Neuronal stem cell (in vitro differentiated cells): ENCODE measurements at regions not wholly inside any gene's neighbourhood (a gene's known extent, or its start where the extent isn't known, plus 50 kb on each side); places are given as distances from the start of the nearest gene placed in this dataset.

Source experiments
- DNase-seq: peaks from one replicate; pipeline ENCODE4 v3.0.0-alpha.2; 2013; ENCODE audit warnings: low spot score
- H2AFZ ChIP-seq: one replicate; pipeline ENCODE4 v1.6.1; 2013; ENCODE audit warnings: mild to moderate bottlenecking, low read length, inconsistent platforms
- H2AK5ac ChIP-seq: 2 replicates; pipeline ENCODE4 v1.6.1; 2013; ENCODE audit warnings: low read depth, mild to moderate bottlenecking, inconsistent platforms, low read length, moderate library complexity, mixed read lengths
- H2BK120ac ChIP-seq: 2 replicates; pipeline ENCODE4 v1.6.1; 2013; ENCODE audit warnings: low read depth, mild to moderate bottlenecking, inconsistent platforms, low read length, moderate library complexity, mixed read lengths
- H2BK12ac ChIP-seq: one replicate; pipeline ENCODE4 v1.6.1; 2013; ENCODE audit warnings: low read length, inconsistent platforms
- H2BK15ac ChIP-seq: 2 replicates; pipeline ENCODE4 v1.6.1; 2013; ENCODE audit warnings: mild to moderate bottlenecking, low read length, inconsistent platforms, mixed read lengths
- H2BK5ac ChIP-seq: one replicate; pipeline ENCODE4 v1.6.1; 2013; ENCODE audit warnings: inconsistent platforms, mild to moderate bottlenecking, low read length, moderate library complexity
- H3K14ac ChIP-seq: one replicate; pipeline ENCODE4 v1.6.1; 2013; ENCODE audit warnings: low read length, inconsistent platforms
- H3K18ac ChIP-seq: 2 replicates; pipeline ENCODE4 v1.6.1; 2013; ENCODE audit warnings: low read length, inconsistent platforms
- H3K23ac ChIP-seq: 2 replicates; pipeline ENCODE4 v1.6.1; 2013; ENCODE audit warnings: low read depth, mild to moderate bottlenecking, mixed read lengths, low read length, inconsistent platforms; ENCODE audit not compliant: poor library complexity
- H3K27ac ChIP-seq: replicated peaks from 3 replicates; pipeline ENCODE4 v1.5.1; 2013; ENCODE audit warnings: low read length, inconsistent platforms
- H3K27me3 ChIP-seq, 3 experiments: 2 replicates each; pipeline ENCODE4 v1.6.1; 2013; ENCODE audit warnings: low read length in 3 of 3, mild to moderate bottlenecking in 2 of 3, inconsistent platforms in 1 of 3, low read depth in 1 of 3, mixed read lengths in 1 of 3, moderate library complexity in 1 of 3; ENCODE audit not compliant: control insufficient read depth in 3 of 3, insufficient read depth in 3 of 3
- H3K36me3 ChIP-seq, 2 donors: replicated peaks in 1 of 2; 2 replicates each; pipeline ENCODE4 v1.6.1; 2013; ENCODE audit warnings: low read length in 2 of 2; ENCODE audit not compliant: control insufficient read depth in 2 of 2, insufficient read depth in 2 of 2
- H3K4ac ChIP-seq: 2 replicates; pipeline ENCODE4 v1.6.1; 2013; ENCODE audit warnings: inconsistent platforms, mild to moderate bottlenecking, low read length, moderate library complexity
- H3K4me1 ChIP-seq, 2 donors: 1 replicate in 1 of 2; 2 replicates in 1 of 2; pipeline ENCODE4 v1.6.1; 2013; ENCODE audit warnings: low read length in 2 of 2, low read depth in 1 of 2; ENCODE audit not compliant: control insufficient read depth in 2 of 2, insufficient read depth in 1 of 2
- H3K4me2 ChIP-seq: one replicate; pipeline ENCODE4 v1.6.1; 2013; ENCODE audit warnings: mild to moderate bottlenecking, low read length, inconsistent platforms; ENCODE audit not compliant: insufficient read depth, poor library complexity, severe bottlenecking
- H3K4me3 ChIP-seq, 2 donors: 2 replicates each; pipeline ENCODE4 v1.5.1; 2013; ENCODE audit warnings: low read length in 2 of 2, mild to moderate bottlenecking in 2 of 2, inconsistent platforms in 1 of 2, moderate library complexity in 1 of 2
- H3K79me1 ChIP-seq: one replicate; pipeline ENCODE4 v1.6.1; 2013; ENCODE audit warnings: low read depth, mild to moderate bottlenecking, inconsistent platforms, low read length, moderate library complexity
- H3K9ac ChIP-seq: one replicate; pipeline ENCODE4 v1.6.1; 2013; ENCODE audit warnings: mild to moderate bottlenecking, low read depth, low read length, inconsistent platforms; ENCODE audit not compliant: poor library complexity
- H3K9me3 ChIP-seq, 2 donors: replicated peaks in 1 of 2; 2 replicates each; pipeline versions ENCODE3 to v1.6.1; 2013; ENCODE audit warnings: low read length in 2 of 2, mild to moderate bottlenecking in 2 of 2, inconsistent platforms in 1 of 2, low read depth in 1 of 2, mixed read lengths in 1 of 2, moderate library complexity in 1 of 2; ENCODE audit not compliant: control insufficient read depth in 2 of 2, insufficient read depth in 1 of 2
- H4K8ac ChIP-seq: one replicate; pipeline ENCODE4 v1.6.1; 2013; ENCODE audit warnings: low read depth, mild to moderate bottlenecking, inconsistent platforms, low read length, moderate library complexity
- H4K91ac ChIP-seq: one replicate; pipeline ENCODE4 v1.6.1; 2013; ENCODE audit warnings: low read length, low read depth, mild to moderate bottlenecking, inconsistent platforms; ENCODE audit not compliant: poor library complexity
- WGBS, 2 donors: extraction: QIAGEN DNeasy Blood & Tissue Kit; methylation state at CpG; one replicate each; pipeline ENCODE4 v1.1.7; 2013; ENCODE audit warnings: missing lambda C conversion rate in 2 of 2, mixed read lengths in 1 of 2; ENCODE audit not compliant: insufficient read length in 2 of 2, insufficient replicate concordance in 1 of 2; ENCODE audit errors: extremely low coverage in 2 of 2; 5-methylcytosine and 5-hydroxymethylcytosine counted together

GRCh38 chr10:71152043-71152442 is 60.3 kb upstream of the UNC5B start:
- H3K4me2 ChIP-seq = no peak overlapping the region
- H3K9ac ChIP-seq = no peak overlapping the region
- H3K27me3 ChIP-seq = peaks cover 0 to 5% (median 0%) of the 10 kb centered on the region in 3 experiments
- no peak overlapping the region for H2BK15ac ChIP-seq
- H3K23ac ChIP-seq = no peak overlapping the region
- no peak overlapping the region for H4K8ac ChIP-seq
- no peak overlapping the region for H3K18ac ChIP-seq
- no peaks in the 10 kb centered on the region for H3K4me1 ChIP-seq
- no peak overlapping the region for H2BK12ac ChIP-seq
- H4K91ac ChIP-seq = no peak overlapping the region
- no peak overlapping the region for H3K14ac ChIP-seq
- H2AK5ac ChIP-seq = no peak overlapping the region
- DNase-seq = no peak
- no peak overlapping the region for H2BK120ac ChIP-seq
- no peaks in the 10 kb centered on the region for H3K36me3 ChIP-seq
- no peak overlapping the region for H3K4ac ChIP-seq
- no peak overlapping the region for H2BK5ac ChIP-seq
- no peaks in the 10 kb centered on the region for H3K9me3 ChIP-seq
- H3K4me3 ChIP-seq = no peak overlapping the region
- H2AFZ ChIP-seq = no peak overlapping the region
- no CpG with 5 or more reads among the region's 2 CpGs for WGBS, 2 donors
- H3K27ac ChIP-seq = no peak overlapping the region
- no peaks in the 10 kb centered on the region for H3K79me1 ChIP-seq

- no CpG with 5 or more reads among the region's 2 CpGs for WGBS, 2 donors
- H3K4ac ChIP-seq = no peak overlapping the region
- no peak overlapping the region for H4K8ac ChIP-seq
- no peak overlapping the region for H2AK5ac ChIP-seq
- H2BK12ac ChIP-seq = no peak overlapping the region
- H3K27ac ChIP-seq = no peak overlapping the region
- no peaks in the 10 kb centered on the region for H3K27me3 ChIP-seq
- H3K79me1 ChIP-seq = no peaks in the 10 kb centered on the region
- H2BK15ac ChIP-seq = no peak overlapping the region
- no peak overlapping the region for H2BK120ac ChIP-seq
- no peak overlapping the region for H3K4me3 ChIP-seq
- no peak overlapping the region for H3K23ac ChIP-seq
- H4K91ac ChIP-seq = no peak overlapping the region
- H3K4me2 ChIP-seq = no peak overlapping the region
- H3K9ac ChIP-seq = no peak overlapping the region
- no peak overlapping the region for H3K14ac ChIP-seq
- no peaks in the 10 kb centered on the region for H3K36me3 ChIP-seq
- H3K9me3 ChIP-seq = no peaks in the 10 kb centered on the region
- H2AFZ ChIP-seq = no peak overlapping the region
- no peak overlapping the region for H2BK5ac ChIP-seq
- no peak overlapping the region for H3K18ac ChIP-seq
- DNase-seq = no peak
- H3K4me1 ChIP-seq = no peaks in the 10 kb centered on the region
Observed at GRCh38 chr10:71156436-71156835, 55.9 kb upstream of the UNC5B start.

- Histone ChIP-seq H2BK12ac (no peak overlapping the region), H3K18ac (no peak overlapping the region), H3K79me1 (no peaks in the 10 kb centered on the region), H3K4me1 (no peaks in the 10 kb centered on the region), H3K36me3 (no peaks in the 10 kb centered on the region), H3K9me3 (no peaks in the 10 kb centered on the region), H2BK15ac (no peak overlapping the region), H2AK5ac (no peak overlapping the region), H3K27me3 (no peaks in the 10 kb centered on the region), H3K9ac (no peak overlapping the region), H2BK5ac (no peak overlapping the region), H3K27ac (no peak overlapping the region), H3K14ac (no peak overlapping the region), H4K8ac (no peak overlapping the region), H3K23ac (no peak overlapping the region), H3K4ac (no peak overlapping the region), H4K91ac (no peak overlapping the region), H2BK120ac (no peak overlapping the region), H3K4me3 (no peak overlapping the region), H2AFZ (no peak overlapping the region), H3K4me2 (no peak overlapping the region)
- DNase-seq = no peak
- WGBS, 2 donors = no CpG with 5 or more reads among the region's 1 CpG
Observed at GRCh38 chr10:71157435-71157834, 54.9 kb upstream of the UNC5B start.

- H2BK12ac ChIP-seq = no peak overlapping the region
- H2BK15ac ChIP-seq = no peak overlapping the region
- H3K18ac ChIP-seq = no peak overlapping the region
- H4K91ac ChIP-seq = no peak overlapping the region
- no peaks in the 10 kb centered on the region for H3K27me3 ChIP-seq
- H3K27ac ChIP-seq = no peak overlapping the region
- H3K9me3 ChIP-seq = no peaks in the 10 kb centered on the region
- no peak overlapping the region for H2BK120ac ChIP-seq
- H4K8ac ChIP-seq = no peak overlapping the region
- no peaks in the 10 kb centered on the region for H3K4me1 ChIP-seq
- no peak overlapping the region for H3K4me3 ChIP-seq
- H3K14ac ChIP-seq = no peak overlapping the region
- DNase-seq = no peak
- H3K23ac ChIP-seq = no peak overlapping the region
- no peak overlapping the region for H2AFZ ChIP-seq
- H3K36me3 ChIP-seq = no peaks in the 10 kb centered on the region
- H3K9ac ChIP-seq = no peak overlapping the region
- no peak overlapping the region for H2BK5ac ChIP-seq
- H2AK5ac ChIP-seq = no peak overlapping the region
- H3K79me1 ChIP-seq = no peaks in the 10 kb centered on the region
- no peak overlapping the region for H3K4me2 ChIP-seq
- no peak overlapping the region for H3K4ac ChIP-seq
Observed at GRCh38 chr10:71158251-71158650, 54.1 kb upstream of the UNC5B start.
